K562 (cell line): ENCODE measurements at regions not wholly inside any gene's neighbourhood (a gene's known extent, or its start where the extent isn't known, plus 50 kb on each side); places are given as distances from the start of the nearest gene placed in this dataset.

ENCODE experiments used
- ESRRA ChIP-seq: fragments of 450-650 bp; IDR thresholded peaks from 2 replicates; pipeline ENCODE4 v1.6.1; 2014; ENCODE audit warnings: low read depth, mild to moderate bottlenecking, moderate library complexity, borderline replicate concordance
- RFX7 ChIP-seq: fragments of 250-450 bp; sonication (Bioruptor Pico); IDR thresholded peaks from 2 replicates; pipeline ENCODE4 v1.5.1; 2021; ENCODE audit warnings: mild to moderate bottlenecking

DNA sequence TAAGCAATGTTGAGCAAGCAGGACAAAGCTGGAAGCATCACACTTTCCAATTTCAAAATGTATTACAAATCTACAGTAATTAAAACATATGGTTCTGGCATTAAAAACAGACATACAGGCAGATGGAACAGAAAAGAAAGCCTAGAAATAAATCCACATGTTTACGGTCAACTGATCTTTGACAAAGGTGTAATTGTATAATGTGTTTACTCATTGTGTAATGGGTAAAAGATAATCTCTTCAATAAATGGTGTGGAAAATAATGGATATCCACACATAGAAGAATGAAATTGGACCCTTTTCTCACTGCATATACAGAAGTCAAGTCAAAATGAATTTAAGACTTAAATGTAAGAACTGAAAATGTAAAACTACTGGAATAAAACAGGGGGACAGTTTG lies 394.2 kb downstream of the ANKRD50 start:
- TF ChIP-seq ESRRA (no peak), RFX7 (CRISPR knock-in tag) (no peak)
